CD4-positive, alpha-beta T cell (primary cell): ENCODE measurements at regions not wholly inside any gene's neighbourhood (a gene's known extent, or its start where the extent isn't known, plus 50 kb on each side); places are given as distances from the start of the nearest gene placed in this dataset.

Source experiments
- ATAC-seq: fragments of 200-7000 bp; cut with Tn5 transposase; one replicate; pipeline ENCODE4 v1.10.0; 2022; ENCODE audit warnings: mild to moderate bottlenecking; ENCODE audit not compliant: poor library complexity
- CTCF ChIA-PET: fragments of 350-600 bp; sonication (Branson Sonifier 250); formaldehyde crosslinking; loops from one replicate; lab custom pipeline; 2021; ENCODE audit warnings: antibody characterized with exemption, inconsistent platforms; lab: Charles Lee
- POLR2A ChIA-PET: fragments of 350-600 bp; sonication (Branson Sonifier 250); formaldehyde crosslinking; loops from one replicate; lab custom pipeline; 2021; ENCODE audit warnings: antibody characterized with exemption, inconsistent platforms; lab: Charles Lee
- DNase-seq, 14 experiments: peaks; one replicate each; pipeline ENCODE4 v3.0.0-alpha.2; 2013 to 2020; ENCODE audit warnings: mixed read lengths in 2 of 14
- H3K27ac ChIP-seq, 2 donors: one replicate each; pipeline versions ENCODE4 v1.5.1 to v1.7.0; 2013; ENCODE audit warnings: low read length in 2 of 2, low read depth in 1 of 2, mild to moderate bottlenecking in 1 of 2
- H3K27me3 ChIP-seq, 2 experiments: 1 replicate in 1 of 2; 2 replicates in 1 of 2; pipeline versions ENCODE4 v1.6.1 to v1.7.0; 2013; ENCODE audit warnings: low read length in 2 of 2, control low read depth in 1 of 2, mild to moderate bottlenecking in 1 of 2, moderate library complexity in 1 of 2; ENCODE audit not compliant: insufficient read depth in 2 of 2, control insufficient read depth in 1 of 2
- H3K36me3 ChIP-seq: one replicate; pipeline ENCODE4 v1.6.1; 2013; ENCODE audit warnings: low read length, control low read depth; ENCODE audit not compliant: insufficient read depth
- H3K4me1 ChIP-seq: one replicate; pipeline ENCODE4 v1.6.1; 2013; ENCODE audit warnings: low read length, control low read depth; ENCODE audit not compliant: insufficient read depth
- H3K4me3 ChIP-seq: one replicate; pipeline ENCODE4 v1.5.1; 2013; ENCODE audit warnings: mild to moderate bottlenecking, low read length, moderate library complexity
- H3K9me3 ChIP-seq, 2 experiments: 1 replicate in 1 of 2; 2 replicates in 1 of 2; pipeline versions ENCODE4 v1.6.1 to v1.7.0; 2013; ENCODE audit warnings: low read length in 2 of 2, mild to moderate bottlenecking in 2 of 2, control low read depth in 1 of 2, moderate library complexity in 1 of 2; ENCODE audit not compliant: control insufficient read depth in 1 of 2, insufficient read depth in 1 of 2
- H3K27ac Mint-ChIP-seq: one replicate; pipeline ENCODE4 v1.8.0; 2020; ENCODE audit warnings: mixed read lengths
- H3K27me3 Mint-ChIP-seq: one replicate; pipeline ENCODE4 v1.8.0; 2021; ENCODE audit warnings: mixed read lengths
- H3K36me3 Mint-ChIP-seq: one replicate; pipeline ENCODE4 v1.8.0; 2021; ENCODE audit warnings: low read depth, mixed read lengths
- H3K4me1 Mint-ChIP-seq: one replicate; pipeline ENCODE4 v1.8.0; 2021; ENCODE audit warnings: low read depth, mixed read lengths
- H3K4me3 Mint-ChIP-seq: one replicate; pipeline ENCODE4 v1.8.0; 2020; ENCODE audit warnings: mild to moderate bottlenecking, mixed read lengths
- H3K9me3 Mint-ChIP-seq: one replicate; pipeline ENCODE4 v1.8.0; 2020; ENCODE audit warnings: mixed read lengths
- CTCF ChIP-seq: fragments of 200-600 bp; IDR thresholded peaks from one replicate; pipeline ENCODE4 v1.8.0; 2022; ENCODE audit warnings: antibody characterized with exemption, mild to moderate bottlenecking
- intact Hi-C, 2 experiments: fragments of 100-400 bp; cut with DNase I in 1 of 2; cut with micrococcal nuclease in 1 of 2; formaldehyde crosslinking; loops; one replicate each; pipeline versions ENCODE4 v1.15.1 to v1.9.0; 2023 to 2025; cut with DNase I, micrococcal nuclease

GRCh38 chr14:66306101-66306500 lies 180.1 kb upstream of the CCDC196 start:
- TF ChIP-seq CTCF = no peak
- peaks cover 14% of the 10 kb centered on the region for H3K9me3 Mint-ChIP-seq
- no peaks in the 10 kb centered on the region for H3K36me3 Mint-ChIP-seq
- no peak overlapping the region for H3K27ac ChIP-seq
- H3K27me3 Mint-ChIP-seq = no peaks in the 10 kb centered on the region
- no peaks in the 10 kb centered on the region for H3K36me3 ChIP-seq
- H3K27ac Mint-ChIP-seq = no peak overlapping the region
- no peak overlapping the region for H3K4me3 Mint-ChIP-seq
- intact Hi-C loops = no loop called here
- no peaks in the 10 kb centered on the region for H3K27me3 ChIP-seq
- no peaks in the 10 kb centered on the region for H3K4me1 Mint-ChIP-seq
- no peak overlapping the region for H3K4me3 ChIP-seq
- ATAC-seq (no peak), DNase-seq (no peak)
- POLR2A ChIA-PET = no interaction called here
- no peaks in the 10 kb centered on the region for H3K4me1 ChIP-seq
- CTCF ChIA-PET = no interaction called here
- peaks cover 0 to 8% of the 10 kb centered on the region in 2 experiments for H3K9me3 ChIP-seq

GRCh38 chr14:66311058-66311457 lies 175.1 kb upstream of the CCDC196 start:
- ChIA-PET POLR2A (no interaction called here), CTCF (no interaction called here)
- Histone ChIP-seq H3K27me3 (no peaks in the 10 kb centered on the region), H3K27ac (no peak overlapping the region), H3K9me3 (peaks cover 0 to 9% of the 10 kb centered on the region in 2 experiments), H3K36me3 (no peaks in the 10 kb centered on the region), H3K4me3 (no peak overlapping the region), H3K4me1 (no peaks in the 10 kb centered on the region)
- DNase-seq (no peak), ATAC-seq (no peak)
- no peak overlapping the region for H3K27ac Mint-ChIP-seq
- H3K4me1 Mint-ChIP-seq = no peaks in the 10 kb centered on the region
- peaks cover 5% of the 10 kb centered on the region for H3K36me3 Mint-ChIP-seq
- no peak overlapping the region for H3K4me3 Mint-ChIP-seq
- intact Hi-C loops = no loop called here
- H3K9me3 Mint-ChIP-seq = peaks cover 3% of the 10 kb centered on the region
- no peak for TF ChIP-seq CTCF
- no peaks in the 10 kb centered on the region for H3K27me3 Mint-ChIP-seq

GRCh38 chr14:66311990-66312389 lies 174.2 kb upstream of the CCDC196 start:
- Histone ChIP-seq H3K36me3 (no peaks in the 10 kb centered on the region), H3K27ac (no peak overlapping the region), H3K4me3 (no peak overlapping the region), H3K4me1 (no peaks in the 10 kb centered on the region), H3K9me3 (peaks cover under 1 to 12% of the 10 kb centered on the region in 2 experiments), H3K27me3 (no peaks in the 10 kb centered on the region)
- ChIA-PET CTCF (no interaction called here), POLR2A (no interaction called here)
- H3K27me3 Mint-ChIP-seq = no peaks in the 10 kb centered on the region
- peaks cover 3% of the 10 kb centered on the region for H3K9me3 Mint-ChIP-seq
- no peak for DNase-seq
- no peak overlapping the region for H3K4me3 Mint-ChIP-seq
- intact Hi-C loops = no loop called here
- no peak for TF ChIP-seq CTCF
- no peak overlapping the region for H3K27ac Mint-ChIP-seq
- peaks cover 5% of the 10 kb centered on the region for H3K36me3 Mint-ChIP-seq
- no peaks in the 10 kb centered on the region for H3K4me1 Mint-ChIP-seq
- ATAC-seq = no peak
